Loucy (cell line): ENCODE measurements at regions not wholly inside any gene's neighbourhood (a gene's known extent, or its start where the extent isn't known, plus 50 kb on each side); places are given as distances from the start of the nearest gene placed in this dataset.

Experiments used
- H2AFZ ChIP-seq: fragments of 200-600 bp; sonication (generic); 2 replicates; pipeline ENCODE4 v1.6.0; 2016; ENCODE audit warnings: antibody characterized with exemption, mild to moderate bottlenecking, low read length, moderate library complexity
- H3F3A ChIP-seq: fragments of 200-600 bp; 2 replicates; pipeline ENCODE4 v1.6.0; 2016; ENCODE audit warnings: antibody characterized with exemption, low read depth, mild to moderate bottlenecking
- H3K27me3 ChIP-seq: fragments of 200-600 bp; sonication (generic); 2 replicates; pipeline ENCODE4 v1.6.1; 2014; ENCODE audit warnings: low read length, mild to moderate bottlenecking; ENCODE audit not compliant: insufficient read depth, poor library complexity, severe bottlenecking
- H3K36me3 ChIP-seq: fragments of 200-600 bp; sonication (generic); 2 replicates; pipeline ENCODE4 v1.6.1; 2016; ENCODE audit warnings: low read length; ENCODE audit not compliant: insufficient read depth
- H3K4me1 ChIP-seq: fragments of 200-600 bp; sonication (generic); 2 replicates; pipeline ENCODE4 v1.5.1; 2014; ENCODE audit warnings: low read length, mild to moderate bottlenecking; ENCODE audit not compliant: insufficient read depth, poor library complexity, severe bottlenecking
- H3K4me2 ChIP-seq: fragments of 200-600 bp; sonication (generic); 2 replicates; pipeline ENCODE4 v1.6.0; 2014; ENCODE audit warnings: antibody characterized with exemption, low read length, low read depth, mild to moderate bottlenecking; ENCODE audit not compliant: poor library complexity, severe bottlenecking
- H3K4me3 ChIP-seq: fragments of 200-600 bp; sonication (generic); 2 replicates; pipeline ENCODE4 v1.5.1; 2014; ENCODE audit warnings: low read length, mild to moderate bottlenecking, mixed read lengths; ENCODE audit not compliant: poor library complexity, severe bottlenecking
- H3K79me2 ChIP-seq: fragments of 200-600 bp; sonication (generic); 2 replicates; pipeline ENCODE4 v1.6.1; 2014; ENCODE audit warnings: low read length; ENCODE audit not compliant: insufficient read depth
- H3K9ac ChIP-seq: fragments of 200-600 bp; sonication (generic); 2 replicates; pipeline ENCODE4 v1.6.0; 2014; ENCODE audit warnings: mild to moderate bottlenecking, low read depth, low read length, moderate library complexity; ENCODE audit not compliant: poor library complexity, severe bottlenecking
- H3K9me2 ChIP-seq: fragments of 200-600 bp; sonication (generic); replicated peaks from 2 replicates; pipeline ENCODE4 v1.6.1; 2016; ENCODE audit warnings: low read depth, low read length, mixed read lengths
- H3K9me3 ChIP-seq: fragments of 200-600 bp; sonication (generic); 2 replicates; pipeline ENCODE4 v1.6.1; 2014; ENCODE audit warnings: mild to moderate bottlenecking, antibody characterized with exemption, low read length, low read depth; ENCODE audit not compliant: insufficient read depth
- H4K20me1 ChIP-seq: fragments of 200-600 bp; sonication (generic); 2 replicates; pipeline ENCODE4 v1.6.0; 2014; ENCODE audit warnings: antibody characterized with exemption, low read length, mild to moderate bottlenecking; ENCODE audit not compliant: insufficient read depth, poor library complexity, severe bottlenecking
- EZH2phosphoT487 ChIP-seq: fragments of 200-600 bp; IDR thresholded peaks from 2 replicates; pipeline ENCODE4 v1.6.1; 2018; ENCODE audit warnings: antibody characterized with exemption, mild to moderate bottlenecking, moderate library complexity, borderline replicate concordance
- TF ChIP-seq, protein P1 (sequence below): fragments of 200-600 bp; sonication (generic); conservative IDR thresholded peaks from 2 replicates; pipeline ENCODE4 v1.5.1; 2014; ENCODE audit warnings: mild to moderate bottlenecking, antibody characterized with exemption, low read length

DNA sequence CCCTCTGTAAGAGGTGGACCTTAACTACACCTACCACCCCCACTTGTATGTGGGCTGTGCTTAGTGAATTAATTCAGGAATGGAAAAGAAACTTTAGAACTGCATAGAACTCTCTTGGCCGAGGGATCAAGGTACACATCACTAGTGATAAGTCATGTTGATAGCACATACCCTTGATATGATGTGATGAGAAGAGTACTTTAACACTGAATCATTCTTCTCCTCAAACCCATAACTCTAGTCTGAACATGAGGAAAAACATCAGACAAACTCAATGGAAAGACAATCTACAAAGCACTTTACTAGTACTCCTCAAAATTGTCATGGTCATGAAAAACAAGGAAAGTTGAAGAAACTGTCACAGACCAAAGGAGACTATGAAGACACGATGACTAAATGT lies 87.6 kb downstream of the P2RY1 start:
- no peak overlapping the region for H2AFZ ChIP-seq
- no peaks in the 10 kb centered on the region for H3K4me1 ChIP-seq
- H3K9me3 ChIP-seq, result no peaks in the 10 kb centered on the region
- H3F3A ChIP-seq, result no peaks in the 10 kb centered on the region
- H3K4me2 ChIP-seq, result no peak overlapping the region
- H3K4me3 ChIP-seq, result no peak overlapping the region
- no peaks in the 10 kb centered on the region for H3K27me3 ChIP-seq
- no peaks in the 10 kb centered on the region for H3K79me2 ChIP-seq
- no peak overlapping the region for H3K9ac ChIP-seq
- H3K9me2 ChIP-seq, result no peaks in the 10 kb centered on the region
- no peaks in the 10 kb centered on the region for H3K36me3 ChIP-seq
- no peak for TF ChIP-seq EZH2phosphoT487
- TF ChIP-seq, protein P1, sequence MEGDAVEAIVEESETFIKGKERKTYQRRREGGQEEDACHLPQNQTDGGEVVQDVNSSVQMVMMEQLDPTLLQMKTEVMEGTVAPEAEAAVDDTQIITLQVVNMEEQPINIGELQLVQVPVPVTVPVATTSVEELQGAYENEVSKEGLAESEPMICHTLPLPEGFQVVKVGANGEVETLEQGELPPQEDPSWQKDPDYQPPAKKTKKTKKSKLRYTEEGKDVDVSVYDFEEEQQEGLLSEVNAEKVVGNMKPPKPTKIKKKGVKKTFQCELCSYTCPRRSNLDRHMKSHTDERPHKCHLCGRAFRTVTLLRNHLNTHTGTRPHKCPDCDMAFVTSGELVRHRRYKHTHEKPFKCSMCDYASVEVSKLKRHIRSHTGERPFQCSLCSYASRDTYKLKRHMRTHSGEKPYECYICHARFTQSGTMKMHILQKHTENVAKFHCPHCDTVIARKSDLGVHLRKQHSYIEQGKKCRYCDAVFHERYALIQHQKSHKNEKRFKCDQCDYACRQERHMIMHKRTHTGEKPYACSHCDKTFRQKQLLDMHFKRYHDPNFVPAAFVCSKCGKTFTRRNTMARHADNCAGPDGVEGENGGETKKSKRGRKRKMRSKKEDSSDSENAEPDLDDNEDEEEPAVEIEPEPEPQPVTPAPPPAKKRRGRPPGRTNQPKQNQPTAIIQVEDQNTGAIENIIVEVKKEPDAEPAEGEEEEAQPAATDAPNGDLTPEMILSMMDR, result no peak
- H4K20me1 ChIP-seq, result no peaks in the 10 kb centered on the region

DNA sequence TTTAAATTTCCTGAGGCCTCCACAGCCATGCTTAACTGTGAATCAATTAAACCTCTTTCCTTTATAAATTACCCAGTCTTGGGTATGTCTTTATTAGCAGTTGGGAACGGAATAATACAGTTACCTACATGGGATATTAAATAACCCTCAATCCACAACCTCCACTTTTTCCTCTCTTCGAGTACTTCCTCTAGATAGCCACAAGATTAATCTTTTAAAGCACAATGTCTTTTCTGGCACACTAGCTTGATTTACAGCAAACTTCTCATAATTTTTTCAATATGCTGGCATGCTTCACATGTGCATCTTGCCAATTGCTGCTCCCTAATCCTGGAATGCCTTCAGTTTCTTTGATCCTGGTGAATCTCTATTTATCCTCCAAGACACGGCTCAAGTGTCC lies 92.2 kb downstream of the P2RY1 start:
- Histone ChIP-seq H3K4me2 (no peak overlapping the region), H3K9me3 (no peaks in the 10 kb centered on the region), H3K4me3 (no peak overlapping the region), H3K4me1 (no peaks in the 10 kb centered on the region), H3K27me3 (no peaks in the 10 kb centered on the region), H4K20me1 (no peaks in the 10 kb centered on the region), H2AFZ (no peak overlapping the region), H3K9ac (no peak overlapping the region), H3K9me2 (no peaks in the 10 kb centered on the region), H3F3A (no peaks in the 10 kb centered on the region), H3K36me3 (no peaks in the 10 kb centered on the region), H3K79me2 (no peaks in the 10 kb centered on the region)
- TF ChIP-seq, protein P1, result no peak
- no peak for TF ChIP-seq EZH2phosphoT487

DNA sequence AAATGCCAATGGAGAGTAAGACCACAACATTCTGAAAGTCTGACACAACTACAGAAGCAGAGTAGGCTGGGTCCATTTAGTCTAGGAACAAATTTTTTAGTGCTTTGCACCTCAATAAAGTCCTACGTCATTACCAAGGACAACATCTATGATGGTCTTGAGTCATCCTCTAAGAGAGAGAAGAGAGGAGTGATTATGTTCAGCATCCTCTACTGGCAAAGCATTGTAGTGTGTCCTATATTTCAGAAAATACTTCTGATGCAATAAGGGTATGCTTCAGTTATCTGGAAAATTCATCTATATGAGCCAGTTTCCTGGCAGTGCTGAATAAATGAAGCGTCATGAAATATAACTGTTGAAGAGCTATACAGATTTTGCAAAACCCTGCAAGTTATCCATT lies 95.6 kb downstream of the P2RY1 start:
- TF ChIP-seq EZH2phosphoT487, result no peak
- TF ChIP-seq, protein P1, result peak; percentile 30
- no peaks in the 10 kb centered on the region for H4K20me1 ChIP-seq
- no peaks in the 10 kb centered on the region for H3K36me3 ChIP-seq
- H3K4me3 ChIP-seq, result no peak overlapping the region
- no peaks in the 10 kb centered on the region for H3K4me1 ChIP-seq
- H3K9ac ChIP-seq, result no peak overlapping the region
- no peaks in the 10 kb centered on the region for H3K9me3 ChIP-seq
- H3K4me2 ChIP-seq, result no peak overlapping the region
- no peaks in the 10 kb centered on the region for H3K79me2 ChIP-seq
- no peaks in the 10 kb centered on the region for H3F3A ChIP-seq
- H3K27me3 ChIP-seq, result no peaks in the 10 kb centered on the region
- no peaks in the 10 kb centered on the region for H3K9me2 ChIP-seq
- H2AFZ ChIP-seq, result no peak overlapping the region
